ENCODE measurements at regions not wholly inside any gene's neighbourhood (a gene's known extent, or its start where the extent isn't known, plus 50 kb on each side); places are given as distances from the start of the nearest gene placed in this dataset.
"Not testable (repeated sequence)": the region's sequence is repeated elsewhere in the genome, so short reads cannot be mapped to it uniquely, and the experiment has no call there.

DNA sequence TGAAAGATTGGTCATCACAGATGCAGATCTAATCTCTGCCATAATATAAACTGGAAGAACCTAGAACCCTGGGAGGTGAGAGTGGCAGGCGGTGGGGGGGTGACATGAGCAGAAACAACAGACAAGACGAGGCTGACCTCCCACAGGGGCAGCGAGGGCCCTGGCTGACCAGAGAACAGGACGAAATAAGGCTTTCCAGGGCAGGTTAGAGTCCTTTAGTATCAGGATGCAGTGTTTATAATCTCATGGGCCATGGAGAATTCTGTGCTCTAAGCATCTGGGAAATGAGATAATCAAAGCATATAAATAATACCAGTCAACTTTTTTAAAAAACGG is 102.7 kb upstream of the BCL2L14 start:
- H3K27me3 ChIP-seq (ENCODE audit: insufficient read depth, low read length): no peaks in the 10 kb centered on the region
- H3K9me3 ChIP-seq (ENCODE audit: low read depth, low read length): no peaks in the 10 kb centered on the region
- no peaks in the 10 kb centered on the region for H3K4me1 ChIP-seq (ENCODE audit: insufficient read depth, low read length)
- no peak overlapping the region for H3K4me3 ChIP-seq (ENCODE audit: low read length)

DNA sequence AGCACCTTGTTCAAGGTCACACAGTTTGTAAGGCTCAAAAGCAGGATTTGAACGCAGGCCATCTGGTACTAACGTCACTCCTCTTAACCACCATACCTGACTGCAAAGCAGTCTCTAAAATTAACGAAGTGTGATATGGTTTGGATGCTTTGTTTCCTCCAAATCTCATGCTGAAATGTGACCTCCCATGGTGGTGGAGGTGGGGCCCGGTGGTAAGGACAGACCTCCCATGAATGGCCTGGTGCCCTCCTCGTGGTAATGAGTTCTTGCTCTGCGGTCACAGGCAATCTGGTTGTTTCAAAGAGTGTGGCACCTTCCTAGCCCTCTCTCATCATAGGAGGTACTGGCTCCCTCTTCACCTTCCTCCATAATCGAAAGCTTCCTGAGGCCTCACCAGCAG is 102.2 kb upstream of the BCL2L14 start:
- Histone ChIP-seq H3K4me3 (ENCODE audit: low read length) (no peak overlapping the region), H3K4me1 (ENCODE audit: insufficient read depth, low read length) (no peaks in the 10 kb centered on the region), H3K9me3 (ENCODE audit: low read depth, low read length) (no peaks in the 10 kb centered on the region), H3K27me3 (ENCODE audit: insufficient read depth, low read length) (no peaks in the 10 kb centered on the region)

DNA sequence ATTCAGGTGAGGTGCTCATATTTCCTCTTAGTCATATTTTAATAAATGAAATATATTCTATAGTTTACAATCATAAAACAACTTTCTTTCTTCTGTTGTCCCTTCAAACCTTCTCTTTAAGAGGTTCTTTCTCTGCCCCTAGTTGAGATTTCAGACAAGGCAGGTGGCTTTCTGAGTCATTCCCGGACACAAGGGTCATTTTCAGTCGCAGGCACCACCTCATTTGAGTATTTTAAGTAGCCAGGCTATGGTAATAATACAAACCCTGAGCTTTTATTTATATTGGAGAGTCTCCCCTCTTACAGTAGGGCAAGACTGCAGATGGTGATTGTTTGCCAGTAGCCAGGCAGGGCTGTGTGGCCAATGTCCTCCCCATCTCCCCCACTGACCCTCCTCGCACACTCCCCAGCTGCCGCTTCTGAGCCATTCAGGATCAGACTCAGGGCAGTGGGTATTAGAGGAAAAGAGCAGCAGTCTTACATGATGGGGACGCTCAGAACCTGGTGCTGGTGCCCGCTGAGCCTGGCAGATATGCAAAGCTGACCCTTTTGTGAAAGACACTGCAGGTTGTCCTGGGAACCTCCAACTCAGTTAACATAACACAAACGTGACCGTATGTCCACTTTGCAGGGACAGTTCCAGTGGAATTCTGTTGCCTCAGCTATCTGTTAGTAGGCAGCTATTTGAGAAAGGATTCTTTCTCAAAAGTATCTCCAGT is 101.1 kb upstream of the BCL2L14 start:
- no peaks in the 10 kb centered on the region for H3K9me3 ChIP-seq (ENCODE audit: low read depth, low read length)
- H3K27me3 ChIP-seq (ENCODE audit: insufficient read depth, low read length): no peaks in the 10 kb centered on the region
- H3K4me3 ChIP-seq (ENCODE audit: low read length): no peak overlapping the region
- no peaks in the 10 kb centered on the region for H3K4me1 ChIP-seq (ENCODE audit: insufficient read depth, low read length)

DNA sequence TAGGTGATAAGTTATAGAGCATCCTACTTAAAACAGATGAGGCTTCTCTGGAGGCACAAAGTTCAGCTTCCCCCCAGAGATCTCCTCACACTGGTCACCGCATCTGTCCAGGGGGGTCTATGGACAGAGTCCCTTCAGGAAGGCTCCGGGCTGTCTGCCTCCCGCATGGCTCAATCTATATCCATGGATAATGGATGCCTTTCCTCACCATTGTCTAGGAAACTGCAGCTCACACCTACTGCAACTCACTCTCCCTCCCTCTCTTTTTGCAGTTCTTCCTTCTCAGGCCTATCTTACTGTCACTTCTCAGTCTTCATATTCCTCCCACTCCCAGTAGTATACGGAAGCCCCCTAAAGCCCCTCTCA is 100.6 kb upstream of the BCL2L14 start:
- H3K4me1 ChIP-seq (ENCODE audit: insufficient read depth, low read length): no peaks in the 10 kb centered on the region
- H3K4me3 ChIP-seq (ENCODE audit: low read length): no peak overlapping the region
- H3K9me3 ChIP-seq (ENCODE audit: low read depth, low read length): no peaks in the 10 kb centered on the region
- no peaks in the 10 kb centered on the region for H3K27me3 ChIP-seq (ENCODE audit: insufficient read depth, low read length)

DNA sequence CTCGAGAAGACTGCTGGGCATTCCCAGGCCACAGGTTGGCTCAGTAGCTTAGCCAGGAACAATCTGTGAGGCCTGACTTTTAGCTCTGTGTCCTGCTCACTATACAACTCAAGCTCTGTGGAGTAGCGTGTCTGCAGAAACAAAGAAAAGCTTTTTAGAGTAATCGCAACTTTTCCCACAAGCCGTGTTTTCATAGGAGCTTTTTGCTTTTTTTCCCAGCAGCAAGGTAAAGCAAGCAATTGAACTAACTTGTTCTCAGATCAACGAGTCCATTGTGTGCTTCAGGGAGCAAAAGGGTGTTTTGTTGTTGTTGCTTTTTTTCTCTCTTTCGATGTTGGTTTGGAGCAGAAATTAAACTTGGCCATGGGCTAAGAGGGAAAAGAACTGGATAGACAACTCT is 97.3 kb upstream of the BCL2L14 start:
- Histone ChIP-seq H3K27me3 (ENCODE audit: insufficient read depth, low read length) (no peaks in the 10 kb centered on the region), H3K4me3 (ENCODE audit: low read length) (no peak overlapping the region), H3K4me1 (ENCODE audit: insufficient read depth, low read length) (no peaks in the 10 kb centered on the region), H3K9me3 (ENCODE audit: low read depth, low read length) (no peaks in the 10 kb centered on the region)

DNA sequence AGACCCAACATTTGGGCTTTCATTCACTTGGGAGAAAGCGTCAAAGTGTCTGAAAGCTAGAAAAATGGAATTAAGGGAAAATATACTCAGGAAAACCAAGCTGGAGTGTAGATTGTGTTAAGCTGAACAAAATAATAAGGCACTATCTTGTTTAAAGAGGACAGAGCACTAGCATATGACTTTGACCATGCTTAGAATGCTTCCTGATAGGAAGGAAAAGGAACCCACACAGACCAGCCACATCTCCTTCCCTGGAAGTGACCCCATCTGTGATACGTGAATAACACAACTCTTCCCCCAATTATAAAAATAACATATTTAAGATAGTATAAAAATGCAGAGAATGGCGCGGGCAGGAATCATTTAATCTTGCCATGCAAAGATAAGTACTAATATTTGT is 94.7 kb upstream of the BCL2L14 start:
- H3K9me3 ChIP-seq (ENCODE audit: low read depth, low read length): no peaks in the 10 kb centered on the region
- no peaks in the 10 kb centered on the region for H3K27me3 ChIP-seq (ENCODE audit: insufficient read depth, low read length)
- no peak overlapping the region for H3K4me3 ChIP-seq (ENCODE audit: low read length)
- H3K4me1 ChIP-seq (ENCODE audit: insufficient read depth, low read length): peaks cover 11% of the 10 kb centered on the region

DNA sequence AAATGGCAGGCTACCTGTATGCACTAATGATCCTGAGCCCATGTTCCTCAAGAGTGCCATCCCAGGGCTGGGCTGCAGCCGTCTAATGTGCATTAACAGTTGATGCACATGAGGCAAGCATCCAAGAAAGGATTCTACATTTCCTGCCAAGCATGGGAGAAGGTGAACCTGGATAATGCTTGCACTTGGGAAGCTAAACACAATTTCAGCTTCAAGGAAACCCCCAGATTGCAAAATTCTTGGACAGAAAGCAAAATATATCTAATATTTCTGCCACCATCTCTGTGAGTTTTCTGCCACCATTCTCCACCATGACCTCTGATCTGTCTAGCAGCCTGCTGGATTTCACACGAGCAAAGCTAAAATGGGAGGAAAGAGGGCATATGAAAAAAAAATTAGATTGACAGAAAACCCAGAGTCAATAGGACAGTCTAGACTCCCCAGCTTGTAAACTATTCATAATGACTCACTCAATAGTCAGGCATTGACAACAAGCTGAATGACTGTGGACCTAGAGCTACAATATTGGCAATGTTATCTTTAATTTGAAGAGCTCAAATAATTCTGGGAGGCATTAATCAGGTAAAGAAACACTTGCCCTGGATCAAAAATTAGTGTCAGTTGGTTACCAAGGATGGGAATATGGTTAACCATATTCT is 91.9 kb upstream of the BCL2L14 start:
- Histone ChIP-seq H3K27me3 (ENCODE audit: insufficient read depth, low read length) (no peaks in the 10 kb centered on the region), H3K9me3 (ENCODE audit: low read depth, low read length) (no peaks in the 10 kb centered on the region), H3K4me3 (ENCODE audit: low read length) (no peak overlapping the region), H3K4me1 (ENCODE audit: insufficient read depth, low read length) (peaks cover 22% of the 10 kb centered on the region)

DNA sequence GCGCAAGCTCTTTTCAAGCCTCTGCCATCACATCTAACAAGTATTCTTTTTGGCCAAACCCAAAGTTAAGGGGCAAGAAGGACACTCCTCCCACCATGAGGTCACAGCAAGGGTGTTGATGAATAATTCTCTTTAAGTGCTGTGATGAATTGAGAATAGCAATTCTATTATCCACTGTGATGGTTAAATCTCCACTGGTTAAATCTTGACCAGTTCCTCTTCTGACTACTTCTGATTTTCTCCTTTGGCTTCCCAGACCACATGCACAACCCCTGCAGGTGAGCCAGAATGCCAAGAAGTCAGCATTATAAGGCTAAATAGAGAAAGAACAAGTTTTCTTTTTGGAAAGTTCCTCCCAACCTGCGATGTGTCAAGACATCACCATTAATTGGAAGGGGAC is 90.6 kb upstream of the BCL2L14 start:
- no peaks in the 10 kb centered on the region for H3K27me3 ChIP-seq (ENCODE audit: insufficient read depth, low read length)
- H3K4me1 ChIP-seq (ENCODE audit: insufficient read depth, low read length): peaks cover 22% of the 10 kb centered on the region
- H3K9me3 ChIP-seq (ENCODE audit: low read depth, low read length): no peaks in the 10 kb centered on the region
- H3K4me3 ChIP-seq (ENCODE audit: low read length): no peak overlapping the region

DNA sequence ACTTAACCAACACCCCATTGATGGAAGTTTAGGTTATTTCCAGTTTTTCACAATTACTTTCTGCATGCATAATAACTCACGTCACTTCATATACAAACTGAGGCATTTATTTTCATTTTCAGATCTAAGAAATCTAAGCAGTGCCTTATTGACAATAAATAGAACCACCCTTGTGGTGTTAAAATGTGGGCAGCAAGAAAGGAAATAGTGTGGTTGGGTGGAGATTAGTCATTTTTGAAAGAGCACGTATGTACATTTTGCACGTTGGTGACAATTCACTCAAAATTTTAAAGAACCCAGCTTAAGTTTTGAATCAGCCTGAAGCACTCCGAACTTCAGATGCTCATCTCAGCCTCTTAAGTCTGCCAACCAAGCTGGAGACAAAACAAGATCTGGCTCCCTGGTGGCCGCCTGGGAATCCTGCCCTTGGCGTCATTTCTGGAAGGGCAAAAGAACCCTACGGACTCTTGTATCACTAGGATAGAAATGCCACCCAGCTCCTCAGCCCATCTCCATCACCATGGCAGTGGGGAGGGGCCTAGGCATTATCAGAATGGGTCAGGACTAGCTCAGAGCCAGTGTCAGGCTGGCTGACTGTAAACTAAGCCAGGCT is 89.5 kb upstream of the BCL2L14 start:
- Histone ChIP-seq H3K27me3 (ENCODE audit: insufficient read depth, low read length) (no peaks in the 10 kb centered on the region), H3K4me1 (ENCODE audit: insufficient read depth, low read length) (peaks cover 22% of the 10 kb centered on the region), H3K4me3 (ENCODE audit: low read length) (no peak overlapping the region), H3K9me3 (ENCODE audit: low read depth, low read length) (no peaks in the 10 kb centered on the region)

DNA sequence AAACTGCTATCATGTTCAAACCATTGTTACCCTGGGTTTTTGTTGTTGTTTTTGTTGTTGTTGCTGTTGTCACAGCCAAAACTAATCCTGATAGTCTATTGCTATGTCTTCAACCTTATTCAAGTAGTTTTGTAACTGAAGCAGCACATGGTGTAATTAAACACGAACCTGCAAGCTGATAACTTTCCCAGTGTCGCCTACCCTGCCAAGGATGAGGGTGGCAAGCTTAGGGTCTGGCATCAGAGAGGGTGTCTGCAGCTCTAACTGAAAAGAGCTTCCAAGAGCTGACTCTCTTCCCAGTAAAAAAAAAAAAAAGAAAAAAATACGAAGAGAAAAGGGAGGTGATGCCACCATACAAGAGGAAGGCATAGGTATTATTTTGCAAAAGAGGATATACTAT is 86.3 kb upstream of the BCL2L14 start:
- H3K9me3 ChIP-seq (ENCODE audit: low read depth, low read length): no peaks in the 10 kb centered on the region
- H3K27me3 ChIP-seq (ENCODE audit: insufficient read depth, low read length): no peaks in the 10 kb centered on the region
- H3K4me3 ChIP-seq (ENCODE audit: low read length): no peak overlapping the region
- peaks cover 22% of the 10 kb centered on the region for H3K4me1 ChIP-seq (ENCODE audit: insufficient read depth, low read length)

DNA sequence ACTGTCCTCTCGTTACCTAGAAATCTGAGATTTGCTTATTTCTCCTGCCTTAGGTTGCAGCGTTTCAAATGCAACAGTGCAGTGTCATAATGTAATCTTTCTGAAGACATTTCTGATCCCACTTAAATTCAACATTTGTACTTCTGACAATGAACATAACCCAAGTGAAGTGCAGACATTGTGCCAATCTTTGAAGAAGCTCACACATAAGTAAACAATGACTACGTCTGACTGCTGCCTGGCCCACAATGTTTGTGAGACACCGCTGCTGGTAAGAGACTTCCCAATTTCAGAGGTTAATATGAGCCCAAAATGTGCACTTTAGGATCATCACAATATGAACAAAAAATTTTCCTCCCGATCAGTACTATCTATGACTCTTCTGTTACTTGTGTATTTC is 84.6 kb upstream of the BCL2L14 start:
- no peaks in the 10 kb centered on the region for H3K9me3 ChIP-seq (ENCODE audit: low read depth, low read length)

DNA sequence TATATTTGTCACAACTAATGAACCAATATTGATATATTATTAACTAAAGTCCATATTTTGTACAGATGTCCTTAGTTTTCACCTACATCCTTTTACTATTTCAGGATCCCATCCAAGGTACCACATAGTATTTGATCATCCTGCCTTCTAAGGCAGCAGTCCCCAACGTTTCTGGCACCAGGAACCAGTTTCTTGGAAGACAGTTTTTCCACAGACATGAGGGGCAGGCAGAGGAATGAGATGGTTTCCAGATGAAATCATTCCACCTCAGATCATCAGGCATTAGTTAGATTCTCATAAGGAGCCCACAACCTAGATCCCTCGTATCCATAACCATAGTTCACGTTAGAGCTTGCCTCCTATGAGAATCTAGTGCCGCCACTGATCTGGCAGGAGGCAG is 82.8 kb upstream of the BCL2L14 start:
- Histone ChIP-seq H3K4me1 (ENCODE audit: insufficient read depth, low read length) (no peaks in the 10 kb centered on the region), H3K4me3 (ENCODE audit: low read length) (no peak overlapping the region), H3K27me3 (ENCODE audit: insufficient read depth, low read length) (no peaks in the 10 kb centered on the region), H3K9me3 (ENCODE audit: low read depth, low read length) (no peaks in the 10 kb centered on the region)

More for the DNA sequence above, 84.6 kb upstream of the BCL2L14 start:
- Histone ChIP-seq H3K4me1 (ENCODE audit: insufficient read depth, low read length) (peaks cover 10% of the 10 kb centered on the region), H3K4me3 (ENCODE audit: low read length) (no peak overlapping the region), H3K27me3 (ENCODE audit: insufficient read depth, low read length) (no peaks in the 10 kb centered on the region)

DNA sequence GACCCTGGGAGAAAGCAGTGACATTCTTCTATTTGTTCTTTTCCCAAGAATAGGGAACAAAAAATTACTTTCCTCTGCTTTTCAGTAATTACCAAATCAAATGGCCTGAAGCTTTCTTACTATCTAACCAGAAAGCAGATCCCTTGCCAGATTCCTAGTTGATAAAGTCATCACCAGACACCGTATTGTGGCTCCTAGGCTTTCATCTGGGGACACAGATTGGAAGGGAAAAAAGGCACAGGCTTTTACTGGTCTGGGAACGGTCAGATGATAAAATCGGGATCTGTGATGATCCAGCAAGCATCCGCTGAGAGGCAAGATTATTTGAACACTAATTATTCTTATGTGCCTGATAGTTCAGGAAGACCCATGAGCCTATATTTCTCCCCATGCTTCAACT is 79.1 kb upstream of the BCL2L14 start:
- Histone ChIP-seq H3K27me3 (ENCODE audit: insufficient read depth, low read length) (no peaks in the 10 kb centered on the region), H3K4me3 (ENCODE audit: low read length) (no peak overlapping the region), H3K9me3 (ENCODE audit: low read depth, low read length) (no peaks in the 10 kb centered on the region), H3K4me1 (ENCODE audit: insufficient read depth, low read length) (no peaks in the 10 kb centered on the region)

DNA sequence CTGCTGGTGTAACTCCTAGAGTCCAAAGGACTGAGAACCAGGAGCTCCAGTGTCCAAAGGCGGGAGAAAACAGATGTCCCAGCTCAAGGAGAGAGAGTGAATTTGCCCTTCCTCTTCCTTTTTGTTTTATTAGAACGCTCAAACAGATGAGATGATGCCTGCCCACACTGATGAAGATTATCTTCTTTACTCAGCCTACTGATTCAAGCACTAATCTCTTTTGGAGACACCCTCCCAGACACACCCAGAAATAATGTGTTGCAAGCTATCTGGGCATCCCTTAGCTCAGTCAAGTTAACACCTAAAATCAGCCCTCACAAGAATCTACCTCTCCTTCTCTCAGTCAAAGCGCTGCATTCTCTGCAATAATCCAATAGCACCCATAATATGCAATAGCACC is 78.2 kb upstream of the BCL2L14 start:
- H3K9me3 ChIP-seq (ENCODE audit: low read depth, low read length): no peaks in the 10 kb centered on the region
- H3K4me3 ChIP-seq (ENCODE audit: low read length): no peak overlapping the region
- no peaks in the 10 kb centered on the region for H3K4me1 ChIP-seq (ENCODE audit: insufficient read depth, low read length)
- no peaks in the 10 kb centered on the region for H3K27me3 ChIP-seq (ENCODE audit: insufficient read depth, low read length)

DNA sequence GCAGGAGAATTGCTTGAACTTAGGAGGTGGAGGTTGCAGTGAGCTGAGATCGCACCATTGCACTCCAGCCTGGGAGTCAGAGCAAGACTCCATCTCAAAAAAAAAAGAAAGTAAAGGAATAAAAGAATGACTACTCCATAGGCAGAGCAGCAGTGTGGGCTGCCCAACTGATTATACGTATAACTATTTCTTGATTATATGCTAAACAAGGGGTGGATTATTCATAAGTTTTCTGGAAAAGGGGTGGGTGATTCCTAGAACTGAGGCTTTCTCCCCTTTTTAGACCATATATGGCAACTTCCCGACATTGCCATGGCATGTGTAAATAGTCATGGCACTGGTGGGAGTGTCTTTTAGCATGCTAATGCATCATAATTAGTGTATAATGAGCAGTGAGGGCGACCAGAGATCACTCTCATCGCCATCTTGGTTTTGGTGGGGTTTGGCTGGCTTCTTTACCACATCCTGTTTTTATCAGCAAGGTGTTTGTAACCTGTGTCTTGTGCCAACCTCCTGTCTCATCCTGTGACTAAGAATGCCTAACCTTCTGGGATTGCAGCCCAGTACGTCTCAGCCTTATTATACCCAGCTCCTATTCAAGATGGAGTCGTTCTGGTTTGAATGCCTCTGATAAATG is 72.3 kb upstream of the BCL2L14 start:
- H3K9me3 ChIP-seq (ENCODE audit: low read depth, low read length); H3K4me3 ChIP-seq (ENCODE audit: low read length); H3K27me3 ChIP-seq (ENCODE audit: insufficient read depth, low read length): not testable (repeated sequence)
- H3K4me1 ChIP-seq (ENCODE audit: insufficient read depth, low read length): peaks cover 11% of the 10 kb centered on the region

Data from mononuclear cell (primary cell).